ENCODE measurements at regions not wholly inside any gene's neighbourhood (a gene's known extent, or its start where the extent isn't known, plus 50 kb on each side); places are given as distances from the start of the nearest gene placed in this dataset.
A peak's percentile ranks its signal among the peaks of the same experiment; 100 is the strongest.

DNA sequence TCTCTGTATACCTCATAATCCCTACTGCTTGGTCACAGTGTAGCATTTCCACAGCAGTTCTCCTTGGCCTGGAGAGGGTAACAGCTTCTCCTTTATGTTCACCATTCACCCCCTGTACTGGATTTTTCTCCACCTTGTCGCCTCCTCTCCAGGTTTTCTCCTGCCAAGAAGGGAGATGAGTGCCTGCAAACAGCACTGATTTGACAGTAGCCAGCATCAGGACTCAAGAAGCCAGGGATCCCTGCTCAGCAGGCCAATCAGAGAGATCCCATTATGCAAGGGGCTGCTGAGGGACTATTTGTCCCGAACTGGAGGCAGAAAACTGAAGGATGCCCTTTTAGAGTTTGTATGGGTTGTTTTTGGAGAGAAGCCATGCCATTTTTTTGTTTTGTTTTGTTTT, 68.6 kb upstream of the RIPOR2 start:
- no peaks in the 10 kb centered on the region for H3K27me3 Mint-ChIP-seq
- CTCF ChIA-PET, result interaction anchor here (3.4 to 9.8 kb wide), 4 partner anchors 11 to 71 kb away, joined by 22 to 75 read pairs (median 30); no protein-coding TSS in a partner anchor
- H3K27ac Mint-ChIP-seq, result no peak overlapping the region
- ATAC-seq, result no peak
- H3K4me3 Mint-ChIP-seq, result no peak overlapping the region
- H3K9me3 Mint-ChIP-seq (ENCODE audit: low read depth), result no peaks in the 10 kb centered on the region
- DNase-seq, result no peak
- peaks cover 14% of the 10 kb centered on the region for H3K36me3 Mint-ChIP-seq
- H3K4me1 Mint-ChIP-seq, result peaks cover 64% of the 10 kb centered on the region

DNA sequence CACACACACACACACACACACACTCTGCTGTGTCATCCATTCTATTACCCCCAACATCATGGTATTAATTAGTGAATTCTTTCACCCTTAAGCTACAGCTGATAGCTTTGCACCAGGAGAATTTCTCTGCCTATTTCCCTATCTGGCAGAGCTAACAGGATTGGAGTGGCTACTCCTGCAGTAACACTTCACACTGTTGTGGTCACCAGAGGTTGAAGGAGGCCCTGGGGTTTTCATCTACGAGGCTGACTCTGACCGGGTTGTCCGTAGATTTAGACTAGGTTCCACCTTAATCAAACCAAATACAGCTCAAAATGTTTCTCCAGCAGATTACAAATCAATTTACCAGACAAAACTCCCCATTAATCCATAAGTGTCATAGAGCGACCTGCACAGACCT, 69.2 kb upstream of the RIPOR2 start:
- H3K9me3 Mint-ChIP-seq (ENCODE audit: low read depth), result no peaks in the 10 kb centered on the region
- peak overlapping the region; percentile 3 for H3K27ac Mint-ChIP-seq
- ATAC-seq, result no peak
- no peaks in the 10 kb centered on the region for H3K27me3 Mint-ChIP-seq
- H3K4me1 Mint-ChIP-seq, result peaks cover 64% of the 10 kb centered on the region
- H3K4me3 Mint-ChIP-seq, result no peak overlapping the region
- CTCF ChIA-PET, result interaction anchor here (1.3 to 9.8 kb wide), 7 partner anchors 12 to 230 kb away, joined by 3 to 75 read pairs (median 26); no protein-coding TSS in a partner anchor
- peaks cover 12% of the 10 kb centered on the region for H3K36me3 Mint-ChIP-seq
- DNase-seq, result no peak

DNA sequence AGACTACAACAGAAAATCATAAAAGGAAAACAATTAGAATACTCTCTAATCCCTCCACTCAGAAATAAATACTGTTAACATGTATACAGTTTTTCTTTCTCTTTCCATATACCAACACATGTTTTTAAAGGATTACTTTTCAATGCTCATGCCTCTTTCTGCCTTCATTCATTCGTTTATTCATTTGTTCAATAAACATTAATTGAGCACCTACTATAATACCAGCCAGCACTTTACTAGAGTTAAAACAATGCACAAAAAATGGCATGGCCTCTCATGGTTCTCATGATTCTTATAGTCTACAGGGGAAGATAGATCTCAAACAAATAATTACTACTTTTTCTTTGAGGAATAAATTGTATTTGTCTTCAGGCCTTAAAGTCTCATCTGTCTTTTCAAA, 70.3 kb upstream of the RIPOR2 start:
- ATAC-seq (no peak), DNase-seq (no peak)
- CTCF ChIA-PET, result interaction anchor here (0.8 to 9.8 kb wide), 12 partner anchors 12 to 231 kb away, joined by 3 to 75 read pairs (median 6); no protein-coding TSS in a partner anchor
- Mint-ChIP-seq H3K27ac (peak overlapping the region; percentile 96), H3K27me3 (no peaks in the 10 kb centered on the region), H3K9me3 (ENCODE audit: low read depth) (no peaks in the 10 kb centered on the region), H3K4me1 (peaks cover 64% of the 10 kb centered on the region), H3K4me3 (peak overlapping the region; percentile 38), H3K36me3 (peaks cover 9% of the 10 kb centered on the region)

DNA sequence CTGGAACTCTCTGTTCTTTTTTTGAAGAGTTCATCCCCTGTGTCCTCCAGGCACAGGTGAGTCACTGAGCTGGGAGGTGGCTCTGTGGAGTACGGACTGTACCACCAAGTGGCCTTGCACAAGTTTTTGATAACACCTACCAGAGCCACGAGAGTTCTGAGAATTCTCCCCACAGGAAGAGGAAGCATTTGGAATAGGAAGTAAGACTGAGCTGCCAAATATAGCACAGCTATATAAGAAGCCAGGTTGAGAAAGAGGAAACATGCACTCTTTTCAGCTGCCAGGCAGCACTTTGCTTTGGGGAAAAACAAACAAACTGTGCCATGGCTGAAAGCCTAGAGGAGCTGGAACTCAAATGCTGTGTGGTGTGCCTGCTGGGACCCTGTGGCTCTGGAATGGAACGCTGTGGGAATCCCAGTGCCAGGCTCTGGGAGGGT, 70.8 kb upstream of the RIPOR2 start:
- CTCF ChIA-PET, result interaction anchor here (0.8 to 9.8 kb wide), 12 partner anchors 12 to 150 kb away, joined by 3 to 75 read pairs (median 6); no protein-coding TSS in a partner anchor
- Mint-ChIP-seq H3K9me3 (ENCODE audit: low read depth) (no peaks in the 10 kb centered on the region), H3K36me3 (peaks cover 9% of the 10 kb centered on the region), H3K4me3 (peak overlapping the region; percentile 38), H3K4me1 (peaks cover 66% of the 10 kb centered on the region), H3K27me3 (no peaks in the 10 kb centered on the region), H3K27ac (peak overlapping the region; percentile 96)
- ATAC-seq (peak; percentile 79), DNase-seq (peak; percentile 85)

DNA sequence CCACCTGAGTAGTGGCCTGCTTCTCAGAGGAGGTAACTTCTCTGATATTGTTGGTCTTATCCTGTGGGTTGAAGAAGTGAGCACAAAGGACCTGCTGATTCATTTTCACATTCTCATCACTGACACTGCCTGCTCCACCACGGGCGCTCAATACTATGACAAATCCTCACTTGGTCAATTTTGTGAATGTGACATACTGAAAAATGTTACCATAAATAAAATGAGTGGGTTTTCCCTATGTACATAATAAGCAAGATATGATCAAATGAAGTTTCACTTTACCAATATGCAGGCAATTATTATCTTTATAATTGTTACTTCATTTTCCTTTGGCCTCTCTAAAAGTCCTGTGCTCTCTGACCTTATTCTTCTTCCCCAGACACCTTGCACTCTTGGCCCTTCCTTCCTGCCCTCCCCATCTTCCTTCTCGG, 71.5 kb upstream of the RIPOR2 start:
- CTCF ChIA-PET, result interaction anchor here (1.0 to 9.8 kb wide), 10 partner anchors 11 to 150 kb away, joined by 3 to 75 read pairs (median 14); no protein-coding TSS in a partner anchor
- peaks cover 66% of the 10 kb centered on the region for H3K4me1 Mint-ChIP-seq
- no peaks in the 10 kb centered on the region for H3K9me3 Mint-ChIP-seq (ENCODE audit: low read depth)
- peak overlapping the region; percentile 38 for H3K4me3 Mint-ChIP-seq
- H3K27me3 Mint-ChIP-seq, result no peaks in the 10 kb centered on the region
- peak; percentile 78 for DNase-seq
- ATAC-seq, result peak; percentile 88
- H3K36me3 Mint-ChIP-seq, result peaks cover 9% of the 10 kb centered on the region
- H3K27ac Mint-ChIP-seq, result peak overlapping the region; percentile 96

DNA sequence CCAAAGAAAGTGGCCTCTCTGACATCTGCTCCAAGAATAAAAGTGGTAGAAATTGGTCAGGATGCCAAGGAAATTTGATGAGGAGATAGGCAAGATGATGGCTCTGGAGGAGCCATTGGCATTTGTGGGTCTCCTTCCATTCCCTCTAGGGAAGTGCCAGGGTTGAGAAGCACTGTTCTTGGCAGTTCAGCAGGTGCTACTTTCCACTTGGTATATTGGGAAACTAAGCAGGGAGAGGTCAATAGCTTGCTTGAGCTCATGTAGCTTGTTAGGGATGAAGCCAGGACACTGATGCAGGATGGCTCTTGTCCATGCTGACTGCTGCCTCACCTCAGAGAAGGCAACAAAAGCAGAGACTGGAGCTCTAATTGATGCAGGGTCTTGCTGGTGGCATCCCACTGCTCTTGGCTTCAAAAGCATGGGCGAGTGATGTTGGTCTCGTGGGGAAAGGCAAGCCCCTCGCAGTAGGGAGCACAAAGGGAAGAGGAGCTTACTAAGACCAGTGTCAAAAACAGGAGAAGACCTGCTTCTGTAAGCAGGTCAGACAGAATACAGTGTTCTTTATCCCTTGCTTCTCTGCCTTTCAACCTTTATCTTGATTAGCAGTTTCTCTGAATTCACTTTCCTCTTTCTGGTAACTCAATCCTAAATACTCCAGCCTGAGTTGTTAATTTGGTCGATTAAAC, 73.1 kb upstream of the RIPOR2 start:
- H3K27ac Mint-ChIP-seq, result peak overlapping the region; percentile 61
- DNase-seq (no peak), ATAC-seq (no peak)
- no peaks in the 10 kb centered on the region for H3K27me3 Mint-ChIP-seq
- H3K36me3 Mint-ChIP-seq, result peaks cover 9% of the 10 kb centered on the region
- H3K4me1 Mint-ChIP-seq, result peaks cover 63% of the 10 kb centered on the region
- no peaks in the 10 kb centered on the region for H3K9me3 Mint-ChIP-seq (ENCODE audit: low read depth)
- CTCF ChIA-PET, result interaction anchor here (1.2 to 9.8 kb wide), 7 partner anchors 9 to 152 kb away, joined by 3 to 75 read pairs (median 17); no protein-coding TSS in a partner anchor
- H3K4me3 Mint-ChIP-seq, result no peak overlapping the region

DNA sequence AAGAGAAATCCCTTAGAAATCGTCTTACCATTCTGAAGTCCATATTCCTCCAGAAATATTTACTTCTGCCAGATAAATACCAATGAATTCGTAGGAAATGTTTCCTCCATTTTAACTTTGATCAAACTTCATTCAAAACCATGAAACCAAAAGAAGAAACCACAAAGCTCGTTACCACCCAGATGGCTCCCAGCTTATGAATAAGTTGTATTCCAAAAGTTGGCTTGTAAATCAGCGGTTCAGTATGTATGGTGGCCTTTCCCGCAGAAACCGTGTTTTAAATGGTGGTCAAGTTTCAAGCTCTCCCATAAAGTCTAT, 73.6 kb upstream of the RIPOR2 start:
- no peak overlapping the region for H3K4me3 Mint-ChIP-seq
- no peak for DNase-seq
- H3K36me3 Mint-ChIP-seq, result peaks cover 8% of the 10 kb centered on the region
- no peak for ATAC-seq
- peaks cover 58% of the 10 kb centered on the region for H3K4me1 Mint-ChIP-seq
- CTCF ChIA-PET, result interaction anchor here (2.3 to 9.8 kb wide), 6 partner anchors 9 to 152 kb away, joined by 6 to 75 read pairs (median 25); no protein-coding TSS in a partner anchor
- H3K27me3 Mint-ChIP-seq, result no peaks in the 10 kb centered on the region
- no peaks in the 10 kb centered on the region for H3K9me3 Mint-ChIP-seq (ENCODE audit: low read depth)
- peak overlapping the region; percentile 61 for H3K27ac Mint-ChIP-seq

DNA sequence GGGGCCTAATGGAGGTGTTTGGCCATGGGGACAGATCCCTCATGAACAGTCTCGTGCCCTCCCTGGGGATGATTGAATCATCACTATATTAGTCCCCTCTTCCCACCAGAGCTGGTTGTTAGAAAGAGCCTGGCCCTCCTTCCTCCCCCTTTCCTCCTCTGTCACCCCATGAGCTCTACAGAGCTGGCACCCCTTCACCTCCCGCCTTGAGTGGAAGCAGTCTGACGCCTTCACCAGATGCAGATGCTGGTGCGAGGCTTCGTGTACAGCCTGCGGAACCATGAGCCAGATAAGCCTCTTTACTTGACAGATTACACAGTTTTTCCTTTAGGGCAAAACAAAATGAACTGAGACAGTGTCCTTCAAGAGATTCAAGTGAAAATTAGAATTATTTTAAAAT, 74.4 kb upstream of the RIPOR2 start:
- no peaks in the 10 kb centered on the region for H3K27me3 Mint-ChIP-seq
- H3K4me3 Mint-ChIP-seq, result no peak overlapping the region
- no peak for ATAC-seq
- peaks cover 58% of the 10 kb centered on the region for H3K4me1 Mint-ChIP-seq
- H3K27ac Mint-ChIP-seq, result no peak overlapping the region
- H3K9me3 Mint-ChIP-seq (ENCODE audit: low read depth), result no peaks in the 10 kb centered on the region
- CTCF ChIA-PET, result interaction anchor here (2.3 to 9.8 kb wide), 6 partner anchors 8 to 153 kb away, joined by 6 to 75 read pairs (median 25); no protein-coding TSS in a partner anchor
- peaks cover 11% of the 10 kb centered on the region for H3K36me3 Mint-ChIP-seq
- no peak for DNase-seq

DNA sequence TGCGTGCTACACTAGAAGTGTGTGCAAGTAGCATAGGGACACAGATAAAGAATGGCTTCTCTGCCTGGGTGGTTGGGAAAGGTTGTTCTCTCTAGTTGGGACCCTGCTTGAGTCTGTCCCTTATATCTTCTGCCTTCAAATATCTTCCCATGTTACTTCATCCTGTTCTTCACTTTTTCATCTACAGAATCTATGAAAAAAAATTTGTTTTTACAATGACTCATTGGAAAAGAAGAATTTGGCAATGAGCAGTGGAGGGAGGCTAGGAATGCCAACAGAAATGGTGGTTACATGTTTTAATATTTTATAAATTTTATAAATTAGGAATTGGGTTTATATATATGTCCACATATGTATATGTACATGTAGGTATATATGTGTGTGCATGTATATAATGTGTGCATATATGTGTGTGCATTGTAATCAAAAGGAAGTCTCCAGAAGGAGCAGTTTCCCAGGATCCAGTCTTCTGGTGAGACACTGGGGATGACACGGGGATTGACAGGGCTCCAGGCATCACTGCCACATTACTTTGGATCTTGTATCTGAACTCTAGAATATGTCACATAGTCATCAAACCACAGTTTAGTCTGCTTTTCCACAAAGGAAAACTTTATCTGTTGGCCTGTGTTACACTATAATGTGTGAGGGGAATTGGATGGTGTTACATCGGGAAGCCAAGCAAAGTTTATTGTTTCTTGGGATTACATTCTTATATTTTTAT, 75.3 kb upstream of the RIPOR2 start:
- DNase-seq (no peak), ATAC-seq (no peak)
- CTCF ChIA-PET, result interaction anchor here (10.1 kb wide), 1 partner anchor 153 kb away, joined by 119 read pairs; no protein-coding TSS in a partner anchor
- Mint-ChIP-seq H3K4me3 (no peak overlapping the region), H3K36me3 (peaks cover 14% of the 10 kb centered on the region), H3K4me1 (peaks cover 56% of the 10 kb centered on the region), H3K27ac (no peak overlapping the region), H3K27me3 (no peaks in the 10 kb centered on the region), H3K9me3 (ENCODE audit: low read depth) (no peaks in the 10 kb centered on the region)

DNA sequence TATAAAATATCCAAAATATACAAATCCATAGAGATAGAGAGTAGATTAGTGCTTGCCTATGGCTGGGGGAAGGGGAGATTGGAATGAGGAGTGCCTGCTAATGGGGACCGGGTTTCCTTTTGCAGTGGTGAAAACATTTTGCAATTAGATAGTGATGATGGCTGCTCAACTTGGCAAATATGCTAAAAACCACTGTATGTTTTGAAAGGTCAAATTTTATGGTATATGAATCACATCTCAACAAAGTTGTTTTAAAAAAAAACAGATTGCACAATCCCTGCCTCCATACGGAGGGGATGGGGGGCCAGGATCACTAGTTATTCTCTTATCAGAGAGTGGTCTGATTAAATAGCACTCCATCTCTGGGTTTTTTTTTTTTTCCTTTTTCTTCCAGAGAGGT, 76.9 kb upstream of the RIPOR2 start:
- peaks cover 51% of the 10 kb centered on the region for H3K4me1 Mint-ChIP-seq
- no peak overlapping the region for H3K27ac Mint-ChIP-seq
- no peaks in the 10 kb centered on the region for H3K9me3 Mint-ChIP-seq (ENCODE audit: low read depth)
- no peak for ATAC-seq
- H3K4me3 Mint-ChIP-seq, result no peak overlapping the region
- peaks cover 10% of the 10 kb centered on the region for H3K36me3 Mint-ChIP-seq
- no peaks in the 10 kb centered on the region for H3K27me3 Mint-ChIP-seq
- DNase-seq, result no peak
- CTCF ChIA-PET, result interaction anchor here (1.7 to 10.1 kb wide), 4 partner anchors 15 to 155 kb away, joined by 3 to 119 read pairs (median 43); no protein-coding TSS in a partner anchor

DNA sequence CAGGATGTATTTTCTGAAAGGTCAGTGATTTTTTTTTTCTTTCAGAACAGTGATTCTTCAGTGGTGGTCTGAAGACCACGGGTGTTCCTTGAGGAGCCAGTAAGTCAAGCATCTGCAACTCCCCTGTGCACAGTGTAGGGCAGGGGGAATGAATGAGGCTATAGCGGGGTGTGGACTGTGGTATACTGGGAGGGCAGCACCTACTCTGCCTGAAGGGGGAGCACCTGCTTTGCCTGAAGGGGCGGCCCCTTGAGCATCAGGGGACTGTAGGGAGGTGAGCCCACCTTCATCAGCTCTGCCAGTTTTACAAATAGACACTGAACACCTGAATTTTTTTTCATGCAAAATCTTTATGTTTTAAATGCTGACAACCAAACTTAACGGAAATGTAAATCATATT, 77.5 kb upstream of the RIPOR2 start:
- CTCF ChIA-PET, result interaction anchor here (1.0 to 10.1 kb wide), 6 partner anchors 10 to 155 kb away, joined by 3 to 119 read pairs (median 12); no protein-coding TSS in a partner anchor
- Mint-ChIP-seq H3K4me1 (peaks cover 51% of the 10 kb centered on the region), H3K27ac (peak overlapping the region; percentile 25), H3K9me3 (ENCODE audit: low read depth) (no peaks in the 10 kb centered on the region), H3K27me3 (no peaks in the 10 kb centered on the region), H3K36me3 (peaks cover 10% of the 10 kb centered on the region), H3K4me3 (no peak overlapping the region)
- no peak for ATAC-seq
- no peak for DNase-seq

DNA sequence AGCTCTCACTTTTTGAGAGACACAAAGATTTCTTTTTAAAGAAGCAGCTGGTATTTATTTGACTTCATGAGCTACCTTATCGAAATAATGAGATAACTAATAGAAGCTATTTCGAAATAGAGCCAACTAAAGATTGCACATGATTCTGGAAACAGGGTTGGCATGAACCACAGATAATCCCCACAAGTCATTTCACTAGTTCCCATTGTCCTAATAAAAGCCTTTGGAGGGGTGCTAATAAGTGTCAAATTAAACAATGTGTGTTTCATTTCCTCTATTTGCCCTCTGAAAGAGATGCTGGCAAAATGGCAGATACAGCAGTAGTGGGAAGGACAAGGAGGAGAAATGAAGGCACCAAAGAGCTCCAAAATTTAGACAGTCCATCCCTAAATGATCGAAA, 78.6 kb upstream of the RIPOR2 start:
- Mint-ChIP-seq H3K4me1 (peaks cover 41% of the 10 kb centered on the region), H3K27me3 (no peaks in the 10 kb centered on the region), H3K4me3 (no peak overlapping the region), H3K9me3 (ENCODE audit: low read depth) (no peaks in the 10 kb centered on the region), H3K27ac (no peak overlapping the region), H3K36me3 (peaks cover 6% of the 10 kb centered on the region)
- CTCF ChIA-PET, result interaction anchor here (1.3 to 10.1 kb wide), 8 partner anchors 14 to 156 kb away, joined by 3 to 119 read pairs (median 6); no protein-coding TSS in a partner anchor
- DNase-seq, result no peak
- no peak for ATAC-seq

Measured in activated CD8-positive, alpha-beta memory T cell treated with anti-CD3 and anti-CD28 coated beads, Interleukin-2, amount 10 ng/mL, durations not matched to agents 7 days and 5 days (primary cell).